T-helper 2 cell treated with Interferon-gamma antibody and Interleukin-4, amounts not matched to agents 100 ng/mL and 5 ng/mL, for 36 hours (primary cell): ENCODE measurements at regions not wholly inside any gene's neighbourhood (a gene's known extent, or its start where the extent isn't known, plus 50 kb on each side); places are given as distances from the start of the nearest gene placed in this dataset.

Experiments
- intact Hi-C: fragments of 100-400 bp; cut with micrococcal nuclease; formaldehyde crosslinking; loops from one replicate; pipeline ENCODE4 v1.15.1; 2023

DNA sequence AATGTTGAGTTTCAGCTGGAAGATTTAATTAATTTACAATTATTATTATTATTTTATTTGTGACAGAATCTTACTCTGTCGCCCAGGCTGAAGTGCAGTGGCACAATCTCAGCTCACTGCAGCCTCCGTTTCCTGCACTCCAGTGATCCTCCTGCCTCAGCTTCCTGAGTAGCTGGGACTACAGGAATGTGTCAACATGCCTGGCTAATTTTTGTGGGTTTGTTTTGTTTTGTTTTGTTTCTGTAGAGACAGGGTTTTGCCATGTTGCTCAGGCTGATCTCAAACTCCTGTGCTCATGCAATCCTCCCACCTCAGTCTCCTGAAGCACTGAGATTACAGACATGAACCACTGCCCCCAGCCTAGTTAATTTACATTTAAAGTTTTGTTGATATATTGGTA is 93.8 kb upstream of the MEOX2 start:
- intact Hi-C loops = no loop called here

GRCh38 chr7:15778191-15778590 is 91.7 kb upstream of the MEOX2 start:
- intact Hi-C loops = no loop called here

DNA sequence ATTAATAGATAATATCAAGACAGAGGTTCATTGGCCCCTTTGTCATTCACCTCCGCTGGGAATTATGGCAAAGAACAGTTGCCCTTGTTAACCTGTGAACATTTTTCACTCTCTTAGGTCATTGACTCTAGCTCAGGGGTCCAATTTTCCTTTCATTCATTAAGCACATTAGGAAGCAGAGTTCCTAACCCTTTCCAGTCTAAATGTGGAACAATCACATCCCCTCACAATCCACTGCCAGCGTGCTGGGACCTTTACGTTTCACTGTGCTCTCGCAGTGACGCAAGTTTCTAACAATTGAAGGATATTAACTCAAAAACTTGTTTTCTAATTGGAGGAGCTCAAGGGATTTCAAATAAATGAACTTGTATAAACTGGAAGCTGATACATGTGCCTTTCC is 79.3 kb upstream of the MEOX2 start:
- intact Hi-C loops = no loop called here

DNA sequence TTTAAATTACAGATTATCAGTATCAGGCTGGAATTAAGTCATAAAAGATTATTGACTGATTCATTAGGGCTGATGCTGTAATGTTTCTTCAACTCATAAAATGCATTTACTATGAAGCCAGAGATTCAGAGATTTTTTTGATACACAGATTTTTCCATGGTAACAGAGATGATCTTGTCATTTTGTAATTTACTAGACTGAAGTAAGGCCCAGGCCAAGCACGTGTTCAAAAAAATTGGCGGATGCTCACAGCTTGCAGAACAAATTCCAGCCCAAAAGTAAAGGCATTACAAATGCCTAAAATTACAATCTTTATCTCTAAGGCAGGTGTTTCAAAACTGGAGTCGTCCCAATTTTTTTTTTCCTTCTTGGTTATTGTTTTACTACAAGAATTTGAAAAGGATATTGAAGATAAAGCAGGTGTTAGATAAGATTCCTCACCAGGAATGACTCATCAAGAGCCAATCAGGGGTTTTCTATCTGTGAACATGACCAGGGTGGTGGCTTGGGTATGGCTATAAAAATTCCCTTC is 78.4 kb upstream of the MEOX2 start:
- intact Hi-C loops = no loop called here

DNA sequence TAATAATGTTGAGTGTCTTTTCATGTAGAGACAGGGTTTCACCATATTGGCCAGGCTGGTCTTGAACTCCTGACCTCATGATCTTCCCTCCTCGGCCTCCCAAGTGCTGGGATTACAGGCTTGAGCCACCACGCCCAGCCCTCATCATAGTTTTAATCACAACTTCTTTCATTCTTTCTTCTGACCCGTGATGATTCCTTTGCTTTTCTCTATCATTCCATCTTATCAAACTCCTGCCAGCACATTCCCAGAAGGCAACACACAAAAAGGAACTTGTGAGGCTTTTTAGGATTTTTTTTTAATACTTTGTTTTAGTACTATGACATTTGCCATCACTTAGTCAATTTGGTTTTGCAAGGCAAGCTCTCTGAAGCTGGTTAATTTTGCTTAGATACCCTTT is 77.5 kb upstream of the MEOX2 start:
- intact Hi-C loops = no loop called here

- intact Hi-C loops = no loop called here
Observed at GRCh38 chr7:15757041-15758000, 70.8 kb upstream of the MEOX2 start.

DNA sequence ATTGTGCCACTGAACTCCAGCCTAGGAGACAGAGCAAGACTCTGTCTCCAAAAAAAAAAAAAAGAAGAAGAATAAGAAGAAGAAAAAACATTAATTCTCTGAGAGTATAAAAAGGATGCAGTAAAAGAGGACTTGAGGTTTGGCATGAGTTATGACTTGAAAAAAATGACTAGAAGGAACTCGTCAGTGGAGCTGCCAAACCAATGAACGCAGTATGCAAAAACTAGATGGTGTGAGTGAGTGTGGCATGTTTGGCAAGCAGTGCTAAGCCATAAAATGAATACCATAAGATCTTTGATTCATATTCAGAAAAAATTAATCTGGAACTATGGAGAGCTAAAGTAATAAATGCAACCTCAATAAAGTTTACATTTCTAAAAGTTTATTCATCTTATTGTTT is 68.6 kb upstream of the MEOX2 start:
- intact Hi-C loops = no loop called here

DNA sequence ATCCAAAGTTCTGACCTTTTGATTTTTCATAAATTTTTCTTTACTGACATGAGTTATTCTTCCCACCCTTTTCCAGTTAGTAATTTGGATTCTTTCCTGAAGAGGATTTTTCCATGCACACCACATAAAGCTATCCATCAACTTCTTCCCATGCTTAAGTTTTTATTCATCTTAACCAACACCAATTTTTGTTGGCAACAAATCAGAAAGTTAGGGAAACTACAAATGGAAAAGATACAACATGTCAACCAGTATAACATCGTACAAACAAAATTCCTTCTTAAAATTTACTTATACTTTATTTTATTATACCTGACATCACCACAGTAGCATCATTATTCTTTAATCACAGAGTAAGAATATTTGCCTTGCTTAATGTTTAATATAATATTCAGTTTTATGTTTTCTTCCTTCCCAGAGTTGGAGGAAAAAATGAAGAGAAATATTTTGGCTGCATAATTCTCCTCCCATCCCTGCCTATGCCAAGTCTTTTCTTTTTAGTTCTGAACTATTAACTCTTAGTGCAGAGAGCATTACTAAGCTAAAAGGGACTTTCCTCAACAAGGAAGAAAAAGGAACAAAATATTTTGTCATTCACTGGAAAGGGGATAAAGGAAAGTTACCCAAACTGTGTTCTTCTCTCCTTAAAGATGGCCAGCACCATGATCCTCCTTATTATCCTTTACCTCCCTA is 67.5 kb upstream of the MEOX2 start:
- intact Hi-C loops = no loop called here

- intact Hi-C loops = no loop called here
Observed at GRCh38 chr7:15752377-15752776, 65.9 kb upstream of the MEOX2 start.

- intact Hi-C loops = no loop called here
Observed at GRCh38 chr7:15751191-15751701, 64.8 kb upstream of the MEOX2 start.

- intact Hi-C loops = no loop called here
Observed at GRCh38 chr7:15750727-15751126, 64.2 kb upstream of the MEOX2 start.

DNA sequence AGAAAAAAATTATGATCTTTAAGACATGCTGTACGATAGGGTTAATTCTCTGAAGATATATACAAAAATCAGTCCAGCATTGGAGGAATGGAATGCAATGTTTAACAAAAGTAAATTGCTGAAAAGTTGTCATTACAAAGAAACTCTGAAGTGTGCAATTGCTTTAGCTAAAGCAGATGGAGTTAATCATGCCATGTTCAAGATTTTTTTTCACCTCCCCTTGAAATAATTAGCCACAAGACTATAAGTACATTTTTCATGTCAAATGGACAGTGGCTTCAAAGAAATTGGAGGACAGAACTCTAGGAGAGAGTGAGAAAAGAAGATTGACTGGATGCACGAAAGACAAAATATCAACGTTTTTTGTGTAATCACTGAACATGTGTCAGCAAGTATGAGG is 63.1 kb upstream of the MEOX2 start:
- intact Hi-C loops = no loop called here

DNA sequence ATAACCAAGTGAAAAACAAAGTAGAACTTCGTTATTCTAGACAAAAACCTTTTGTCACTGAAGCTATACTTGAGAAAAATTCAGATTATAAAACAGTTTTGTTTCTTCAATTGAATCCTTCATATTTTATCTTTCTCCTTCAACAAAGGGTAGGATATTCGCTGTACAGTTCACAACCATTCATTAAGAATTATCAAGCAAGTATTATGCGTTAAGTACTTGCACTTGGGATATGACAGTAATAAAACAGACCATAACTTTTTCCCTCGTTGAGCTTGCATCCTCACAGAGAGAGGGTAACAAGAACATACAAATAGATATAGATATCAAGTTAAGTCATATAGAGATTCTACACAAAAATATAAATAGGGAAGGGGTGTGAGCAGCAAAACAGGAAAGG is 61.2 kb upstream of the MEOX2 start:
- intact Hi-C loops = no loop called here

- intact Hi-C loops = no loop called here
Observed at GRCh38 chr7:15747301-15747700, 60.8 kb upstream of the MEOX2 start.

DNA sequence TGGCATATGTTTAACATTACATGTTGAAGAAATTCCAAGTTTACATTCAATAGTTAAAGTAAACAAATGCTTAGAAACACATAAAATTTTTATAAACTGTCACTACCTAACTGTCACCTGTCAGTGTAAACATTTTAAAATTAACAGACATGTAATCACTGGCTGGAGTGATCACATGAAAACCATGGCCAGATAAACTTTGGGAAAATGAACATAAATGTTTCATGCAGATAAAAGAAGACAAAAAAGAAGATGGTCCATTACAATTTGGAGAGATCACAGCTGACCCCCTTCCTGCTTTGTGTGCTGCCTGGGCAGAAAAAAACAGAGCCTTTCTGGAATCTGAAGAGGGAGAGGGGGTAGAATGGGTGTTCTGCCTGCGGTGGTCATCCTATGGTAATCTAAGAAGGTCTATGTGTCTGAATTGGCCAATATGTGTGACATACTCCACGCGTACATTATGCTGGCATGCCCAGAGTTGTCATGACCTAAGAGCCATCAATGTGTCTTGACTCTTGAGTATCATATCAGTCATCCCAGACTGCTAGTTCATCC is 57.5 kb upstream of the MEOX2 start:
- intact Hi-C loops = no loop called here

DNA sequence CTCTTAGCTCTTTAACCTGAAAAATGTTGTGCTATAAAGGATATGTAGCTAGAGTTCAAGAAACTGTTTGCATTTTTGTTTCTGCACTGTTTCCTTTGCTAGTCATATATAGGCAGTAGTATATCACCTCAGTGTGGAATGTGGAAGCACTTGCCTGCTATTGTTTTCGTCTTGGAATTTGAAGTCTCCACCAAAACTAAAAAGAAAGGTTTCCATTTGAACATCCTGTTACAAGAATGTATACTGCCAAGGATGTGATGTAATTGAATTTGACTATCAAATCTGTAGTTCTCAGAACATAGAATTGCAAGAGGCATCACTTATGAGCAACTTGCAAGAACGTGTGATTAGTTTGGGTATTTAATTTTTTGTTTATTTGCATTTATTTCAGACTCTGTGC is 51.1 kb upstream of the MEOX2 start:
- intact Hi-C loops = no loop called here
